Pancreas (tissue), 10 donors: ENCODE measurements at regions not wholly inside any gene's neighbourhood (a gene's known extent, or its start where the extent isn't known, plus 50 kb on each side); places are given as distances from the start of the nearest gene placed in this dataset.

Source experiments
- ATAC-seq, 4 donors: fragments of 200-7000 bp; cut with Tn5 transposase; one replicate each; pipeline versions ENCODE4 v1.8.0 to v1.9.1; 2020; ENCODE audit warnings: mild to moderate bottlenecking in 4 of 4, moderate library complexity in 4 of 4
- DNase-seq, 6 donors: peaks; one replicate each; pipeline ENCODE4 v3.0.0-alpha.2; 2020
- FAIRE-seq: peaks from 2 replicates; lab custom pipeline; 2012; peaks lifted over from hg19 to GRCh38; lab: Jason Lieb, UNC
- H3K27ac ChIP-seq, 4 donors: fragments of 200-600 bp; sonication (generic); 1 replicate in 3 of 4; 2 replicates in 1 of 4; pipeline versions ENCODE4 v1.5.0 to v1.8.0; 2020
- H3K27me3 ChIP-seq, 4 donors: fragments of 200-600 bp; one replicate each; pipeline ENCODE4 v1.8.0; 2021
- H3K36me3 ChIP-seq, 3 donors: fragments of 200-600 bp; sonication (generic) in 1 of 3; one replicate each; pipeline versions ENCODE4 v1.5.0 to v1.8.0; 2020 to 2021
- H3K4me1 ChIP-seq, 3 donors: fragments of 200-600 bp; one replicate each; pipeline ENCODE4 v1.8.0; 2021
- H3K4me3 ChIP-seq, 4 donors: fragments of 200-600 bp; sonication (generic) in 2 of 4; one replicate each; pipeline versions ENCODE4 v1.5.0 to v1.8.0; 2020 to 2021
- H3K9me3 ChIP-seq, 4 donors: fragments of 200-600 bp; one replicate each; pipeline ENCODE4 v1.8.0; 2021
- WGBS, 2 donors: extraction: QIAGEN DNeasy Blood & Tissue Kit; methylation state at CpG; one replicate each; pipeline ENCODE4 v1.1.7; 2013; 5-methylcytosine and 5-hydroxymethylcytosine counted together
- intact Hi-C, 3 donors: fragments of 100-400 bp; cut with DNase I; formaldehyde crosslinking; loops; one replicate each; pipeline versions ENCODE4 v1.11.1 to v1.14.2; 2022
- TF ChIP-seq, protein P1 (sequence below), 4 donors: fragments of 200-600 bp; sonication (generic) in 3 of 4; IDR thresholded peaks; one replicate each; pipeline versions ENCODE4 v1.5.0 to v1.8.0; 2021; ENCODE audit warnings: antibody characterized with exemption in 4 of 4
- donor health status: healthy with polysubstance abuse.
- donor health status: DM: no; HTN: no; CAD: no; lungs with moderate emphysema.
- donor health status: DM: no; HTN: no; CAD: no.
- donor health status: control.
- donor health status: control.
- donor health status: Bipolar disorder and iron deficiency.
- donor health status: DM: yes; HTN: yes; CAD: no.
- donor health status: DM: no; HTN: no; CAD: no.
- donor health status: DM: no; HTN: no; CAD: no.
- donor health status: DM: yes; HTN: yes; CAD: no.

DNA sequence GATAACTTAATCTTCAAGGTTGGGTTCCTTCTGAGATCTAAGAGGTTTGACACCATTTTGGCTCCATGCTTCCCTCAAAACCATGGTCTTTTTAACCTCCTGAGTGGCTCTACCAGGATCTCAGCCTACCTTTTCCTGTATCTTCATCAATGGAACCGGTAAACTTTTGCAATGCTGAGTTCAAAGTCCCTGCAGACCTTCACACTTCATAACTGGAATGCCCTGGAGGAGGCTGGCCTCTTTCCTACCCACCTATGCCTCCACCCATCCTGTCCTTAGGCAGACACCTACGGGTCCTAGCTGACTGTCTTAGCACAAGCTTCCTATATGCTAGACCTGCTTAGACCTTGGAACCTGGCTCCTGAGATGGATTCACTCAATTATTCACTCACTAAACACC is 89.5 kb upstream of the EEA1 start:
- TF ChIP-seq, protein P1, sequence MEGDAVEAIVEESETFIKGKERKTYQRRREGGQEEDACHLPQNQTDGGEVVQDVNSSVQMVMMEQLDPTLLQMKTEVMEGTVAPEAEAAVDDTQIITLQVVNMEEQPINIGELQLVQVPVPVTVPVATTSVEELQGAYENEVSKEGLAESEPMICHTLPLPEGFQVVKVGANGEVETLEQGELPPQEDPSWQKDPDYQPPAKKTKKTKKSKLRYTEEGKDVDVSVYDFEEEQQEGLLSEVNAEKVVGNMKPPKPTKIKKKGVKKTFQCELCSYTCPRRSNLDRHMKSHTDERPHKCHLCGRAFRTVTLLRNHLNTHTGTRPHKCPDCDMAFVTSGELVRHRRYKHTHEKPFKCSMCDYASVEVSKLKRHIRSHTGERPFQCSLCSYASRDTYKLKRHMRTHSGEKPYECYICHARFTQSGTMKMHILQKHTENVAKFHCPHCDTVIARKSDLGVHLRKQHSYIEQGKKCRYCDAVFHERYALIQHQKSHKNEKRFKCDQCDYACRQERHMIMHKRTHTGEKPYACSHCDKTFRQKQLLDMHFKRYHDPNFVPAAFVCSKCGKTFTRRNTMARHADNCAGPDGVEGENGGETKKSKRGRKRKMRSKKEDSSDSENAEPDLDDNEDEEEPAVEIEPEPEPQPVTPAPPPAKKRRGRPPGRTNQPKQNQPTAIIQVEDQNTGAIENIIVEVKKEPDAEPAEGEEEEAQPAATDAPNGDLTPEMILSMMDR (IDR thresholded peaks at IDR 0.05): no peak
- WGBS, 2 donors: 90 to 98% methylated on average over 2 of the region's 2 CpGs
- intact Hi-C loops: no loop called here
- Histone ChIP-seq H3K4me3 (no peak overlapping the region), H3K9me3 (no peaks in the 10 kb centered on the region), H3K27me3 (no peaks in the 10 kb centered on the region), H3K4me1 (peaks cover 5 to 29% (median 24%) of the 10 kb centered on the region in 3 donors), H3K27ac (no peak overlapping the region), H3K36me3 (no peaks in the 10 kb centered on the region)
- ATAC-seq (no peak), DNase-seq (no peak), FAIRE-seq (no peak)

DNA sequence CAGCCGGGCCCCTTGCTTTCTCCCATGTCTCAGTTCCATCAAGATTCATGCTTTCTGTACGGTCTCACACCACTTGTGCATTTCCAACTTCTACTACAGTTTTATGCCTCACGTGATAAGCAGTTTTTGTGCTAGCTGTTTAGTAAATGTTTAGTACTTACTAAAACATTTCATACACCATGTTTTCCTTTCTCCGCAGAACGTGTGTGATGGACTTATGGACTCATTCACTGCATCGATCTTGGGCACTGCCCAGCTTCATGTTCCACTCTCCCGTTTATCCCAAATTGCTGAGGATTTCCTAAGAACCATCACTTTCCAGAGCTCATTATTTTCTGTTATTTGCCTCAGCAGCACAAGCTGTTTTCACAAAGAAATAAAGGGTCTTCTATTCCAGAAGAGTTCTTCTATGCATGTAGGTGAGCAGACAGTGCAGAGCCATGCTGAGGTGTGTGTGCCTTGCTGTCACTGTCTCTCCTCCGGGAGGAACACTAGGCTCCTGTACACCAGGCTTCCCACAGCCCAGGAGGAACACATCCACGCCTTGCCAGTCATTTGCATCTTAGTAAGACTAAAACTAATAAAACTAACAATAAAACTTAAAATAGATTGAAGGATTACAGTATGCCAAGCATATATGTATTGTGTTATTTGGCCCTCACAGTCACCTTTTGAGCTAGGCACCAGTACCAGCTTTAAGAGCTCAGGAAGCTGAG is 90.3 kb upstream of the EEA1 start:
- Histone ChIP-seq H3K4me1 (peaks cover 5 to 29% (median 24%) of the 10 kb centered on the region in 3 donors), H3K4me3 (no peak overlapping the region), H3K27ac (peak overlapping the region; percentile 3 to 86 (median 62)), H3K9me3 (no peaks in the 10 kb centered on the region), H3K36me3 (no peaks in the 10 kb centered on the region), H3K27me3 (no peaks in the 10 kb centered on the region)
- intact Hi-C loops: no loop called here
- FAIRE-seq: no peak
- no peak for DNase-seq
- WGBS, 2 donors: 89 to 90% methylated on average over 9 of the region's 9 CpGs
- TF ChIP-seq, protein P1 (IDR thresholded peaks at IDR 0.05): no peak
- no peak for ATAC-seq

DNA sequence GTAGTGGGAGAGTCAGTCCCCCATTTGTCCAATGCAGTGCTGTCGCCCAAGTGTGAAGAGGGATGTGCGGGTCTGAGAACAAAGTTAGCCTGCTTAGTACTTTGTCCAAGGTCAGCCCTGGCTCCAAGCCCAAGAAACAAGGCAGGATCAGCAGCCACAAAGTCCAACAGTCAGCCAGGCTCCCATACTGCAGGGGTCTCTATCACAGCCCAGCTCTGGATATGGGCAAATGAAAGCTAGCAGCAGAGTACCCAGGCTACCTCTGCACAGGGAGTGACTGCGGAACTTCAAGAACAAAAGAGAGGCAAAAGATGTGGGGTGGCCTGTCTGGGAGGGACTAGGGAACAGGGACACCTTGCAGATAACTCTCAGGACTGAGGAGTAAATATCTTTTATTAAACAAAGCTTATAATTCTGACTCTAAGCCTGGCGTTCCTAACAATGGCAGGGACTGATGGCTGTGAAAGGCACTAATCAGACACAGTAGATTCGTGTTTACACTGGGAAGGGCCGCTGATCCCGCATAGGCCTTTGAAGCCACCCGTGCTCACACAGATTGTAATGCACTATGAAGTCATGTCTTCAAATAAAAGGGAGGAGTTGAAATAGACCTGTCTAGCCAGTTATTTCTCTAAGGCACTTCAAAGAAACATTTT is 91.0 kb upstream of the EEA1 start:
- intact Hi-C loops: no loop called here
- no peaks in the 10 kb centered on the region for H3K36me3 ChIP-seq
- peaks cover 5 to 29% (median 22%) of the 10 kb centered on the region in 3 donors for H3K4me1 ChIP-seq
- WGBS, 2 donors: 19 to 23% methylated on average over 8 of the region's 8 CpGs
- TF ChIP-seq, protein P1 (IDR thresholded peaks at IDR 0.05): no peak
- DNase-seq (peak; percentile 46 to 67 (median 53)), FAIRE-seq (no peak), ATAC-seq (peak; percentile 87 to 94 (median 90))
- H3K4me3 ChIP-seq: no peak overlapping the region
- H3K27me3 ChIP-seq: no peaks in the 10 kb centered on the region
- H3K9me3 ChIP-seq: no peaks in the 10 kb centered on the region
- peak overlapping the region; percentile 3 to 86 (median 62) for H3K27ac ChIP-seq

DNA sequence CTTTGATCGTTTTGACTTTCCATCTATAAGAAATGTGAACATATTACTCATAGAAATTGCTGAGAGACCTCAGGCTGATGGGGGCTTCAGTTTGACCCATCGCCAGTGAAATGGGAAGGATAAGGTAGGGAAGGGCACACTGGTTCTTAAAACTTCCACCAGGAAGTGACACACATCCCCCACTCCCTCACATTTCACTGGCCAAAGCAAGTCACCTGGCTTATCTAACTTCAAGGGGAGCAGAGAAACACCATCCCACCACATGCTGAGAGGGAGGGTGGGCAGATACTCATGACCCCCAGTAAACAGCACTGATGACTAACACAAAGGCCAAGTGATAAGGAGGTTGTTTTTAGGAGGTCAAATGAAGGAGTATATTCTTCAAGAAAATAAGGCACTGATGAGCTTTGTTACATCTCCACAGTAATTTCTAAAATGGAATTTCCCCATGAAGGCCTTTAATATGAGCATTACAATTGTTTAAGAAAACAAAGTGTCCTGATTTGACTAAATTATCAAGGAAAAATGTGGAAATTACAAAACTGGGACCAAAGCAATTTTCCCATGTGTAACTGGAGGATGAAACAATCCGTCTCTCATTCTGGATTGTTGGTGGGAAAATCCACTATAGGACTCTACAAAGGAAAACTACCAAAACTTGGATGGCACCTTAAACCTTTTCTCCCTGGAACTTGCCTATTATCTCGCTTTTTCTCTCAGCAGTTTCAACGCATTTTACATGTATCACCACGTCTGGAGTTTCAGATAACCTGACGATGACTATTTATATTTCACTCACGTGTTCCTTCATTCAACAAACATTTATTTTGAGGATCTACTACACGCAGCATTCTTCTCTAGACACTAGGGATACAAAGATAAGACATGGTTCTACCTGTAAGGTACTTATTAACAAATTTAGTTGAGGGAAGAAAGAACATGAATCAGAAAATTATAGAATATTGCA is 91.8 kb upstream of the EEA1 start:
- intact Hi-C loops: no loop called here
- FAIRE-seq (no peak), DNase-seq (no peak), ATAC-seq (peak; percentile 25 to 39 (median 30))
- Histone ChIP-seq H3K27me3 (no peaks in the 10 kb centered on the region), H3K36me3 (no peaks in the 10 kb centered on the region), H3K4me1 (peaks cover 5 to 25% (median 18%) of the 10 kb centered on the region in 3 donors), H3K9me3 (no peaks in the 10 kb centered on the region), H3K27ac (peak overlapping the region in 3 of 4 donors; percentile 51 to 86 (median 74)), H3K4me3 (no peak overlapping the region)
- TF ChIP-seq, protein P1 (IDR thresholded peaks at IDR 0.05): no peak
- 38 to 46% methylated on average over 9 of the region's 9 CpGs for WGBS, 2 donors
